Right cardiac atrium (tissue), 5 donors: ENCODE measurements at regions not wholly inside any gene's neighbourhood (a gene's known extent, or its start where the extent isn't known, plus 50 kb on each side); places are given as distances from the start of the nearest gene placed in this dataset.

Experiments used
- ATAC-seq, 2 donors: fragments of 200-7000 bp; cut with Tn5 transposase; one replicate each; pipeline versions ENCODE4 v1.8.0 to v1.9.1; 2020; ENCODE audit warnings: moderate library complexity in 2 of 2, mild to moderate bottlenecking in 1 of 2
- DNase-seq, 3 donors: peaks; one replicate each; pipeline ENCODE4 v3.0.0-alpha.2; 2020
- H3K27ac ChIP-seq: one replicate; pipeline ENCODE4 v1.5.1; 2013; ENCODE audit warnings: mild to moderate bottlenecking, low read length, control low read depth, moderate library complexity
- H3K27me3 ChIP-seq: one replicate; pipeline ENCODE4 v1.6.1; 2013; ENCODE audit not compliant: control insufficient read depth, insufficient read depth
- H3K4me1 ChIP-seq: one replicate; pipeline ENCODE4 v1.6.1; 2013; ENCODE audit warnings: low read length; ENCODE audit not compliant: control insufficient read depth, insufficient read depth
- H3K4me3 ChIP-seq: one replicate; pipeline ENCODE4 v1.5.1; 2013; ENCODE audit warnings: low read length, control low read depth
- H3K9me3 ChIP-seq: one replicate; pipeline ENCODE4 v1.6.1; 2013; ENCODE audit warnings: low read length; ENCODE audit not compliant: control insufficient read depth
- WGBS: extraction: QIAGEN DNeasy Blood & Tissue Kit; methylation state at CpG from one replicate; pipeline ENCODE4 v1.1.7; 2013; 5-methylcytosine and 5-hydroxymethylcytosine counted together
- intact Hi-C, 4 donors: fragments of 100-400 bp; cut with DNase I; formaldehyde crosslinking; loops; one replicate each; pipeline versions ENCODE4 v1.11.0 to v1.14.0; 2022 to 2023
- donor health status: healthy with polysubstance abuse.
- donor health status: DM: no; HTN: yes; CAD: no.
- donor health status: DM: no; HTN: no; CAD: no.
- donor health status: DM: no; HTN: yes; CAD: no; lungs with severe emphysema.
- donor health status: DM: yes; HTN: yes; CAD: no.

GRCh38 chr2:122515731-122516290, 760.4 kb downstream of the TSN start:
- DNase-seq (no peak), ATAC-seq (no peak)
- 62% methylated on average over 5 of the region's 5 CpGs for WGBS
- Histone ChIP-seq H3K27ac (no peak overlapping the region), H3K4me3 (no peak overlapping the region), H3K4me1 (no peaks in the 10 kb centered on the region), H3K27me3 (no peaks in the 10 kb centered on the region), H3K9me3 (no peaks in the 10 kb centered on the region)
- intact Hi-C loops = no loop called here

DNA sequence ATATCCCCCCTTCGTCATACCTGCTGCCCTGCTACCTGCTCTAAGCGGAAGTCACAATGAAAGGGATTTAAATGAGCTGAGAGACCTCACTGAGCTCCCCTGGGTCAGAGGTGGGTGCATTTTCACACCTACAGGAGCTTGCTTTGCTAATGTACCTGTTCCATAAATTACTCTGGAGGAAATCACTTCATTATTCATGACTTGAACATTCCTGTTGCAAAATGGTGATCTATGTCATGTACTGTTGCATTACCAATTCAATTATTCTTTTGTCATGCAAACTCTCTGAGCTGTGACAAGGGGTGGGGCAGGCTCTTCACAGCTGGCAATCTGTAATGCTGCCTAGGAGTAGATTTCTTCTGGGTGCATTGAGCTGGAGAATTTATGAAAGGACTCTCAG, 761.3 kb downstream of the TSN start:
- no peaks in the 10 kb centered on the region for H3K4me1 ChIP-seq
- ATAC-seq = no peak
- intact Hi-C loops = no loop called here
- H3K4me3 ChIP-seq = no peak overlapping the region
- DNase-seq = no peak
- H3K9me3 ChIP-seq = no peaks in the 10 kb centered on the region
- 82% methylated on average over 2 of the region's 2 CpGs for WGBS
- no peaks in the 10 kb centered on the region for H3K27me3 ChIP-seq
- no peak overlapping the region for H3K27ac ChIP-seq

DNA sequence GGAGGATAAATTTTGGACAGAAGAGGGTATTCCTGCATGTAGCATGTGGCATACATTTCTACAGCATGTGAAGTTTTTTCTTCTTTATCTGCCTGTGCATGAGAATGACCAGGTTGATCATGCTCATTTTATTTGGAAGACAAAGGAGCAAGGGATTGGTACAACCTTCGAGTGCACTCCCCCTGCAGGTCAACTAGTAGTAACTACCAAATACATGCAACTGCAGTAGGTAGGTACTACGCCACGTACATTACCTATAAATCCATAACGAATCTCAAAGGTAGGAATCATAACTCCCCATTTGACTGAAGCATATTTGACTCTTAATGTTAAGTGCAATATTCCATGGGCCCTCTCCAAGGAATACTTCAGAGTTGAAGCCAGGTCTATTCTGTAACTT, 763.9 kb downstream of the TSN start:
- H3K9me3 ChIP-seq = no peaks in the 10 kb centered on the region
- ATAC-seq (no peak), DNase-seq (no peak)
- H3K4me3 ChIP-seq = no peak overlapping the region
- intact Hi-C loops = no loop called here
- no peaks in the 10 kb centered on the region for H3K4me1 ChIP-seq
- WGBS = 94% methylated on average over 4 of the region's 4 CpGs
- no peaks in the 10 kb centered on the region for H3K27me3 ChIP-seq
- no peak overlapping the region for H3K27ac ChIP-seq

GRCh38 chr2:122519821-122520611, 764.6 kb downstream of the TSN start:
- no peak overlapping the region for H3K27ac ChIP-seq
- no peaks in the 10 kb centered on the region for H3K9me3 ChIP-seq
- H3K4me1 ChIP-seq = no peaks in the 10 kb centered on the region
- H3K27me3 ChIP-seq = no peaks in the 10 kb centered on the region
- intact Hi-C loops = no loop called here
- 88% methylated on average over 4 of the region's 4 CpGs for WGBS
- no peak overlapping the region for H3K4me3 ChIP-seq
- ATAC-seq (no peak), DNase-seq (no peak)

DNA sequence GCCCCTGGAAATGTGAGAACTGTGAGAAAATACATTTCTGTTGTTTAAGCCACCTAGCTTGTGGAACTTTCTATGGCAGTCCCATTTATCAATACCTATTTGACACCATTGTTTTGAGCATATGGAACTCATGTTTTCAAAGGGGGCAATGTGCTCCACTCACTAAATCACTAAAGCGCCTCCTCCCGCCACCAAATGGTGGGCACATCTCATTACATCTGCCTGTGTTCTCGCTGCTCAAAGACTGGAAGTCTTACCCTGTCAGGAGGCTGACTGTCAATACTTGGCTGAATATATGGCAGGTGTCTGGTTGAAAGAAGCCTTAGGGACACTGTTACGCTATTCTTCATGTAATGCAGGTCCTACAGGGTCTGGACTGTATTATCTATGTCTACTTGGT, 767.7 kb downstream of the TSN start:
- Histone ChIP-seq H3K4me3 (no peak overlapping the region), H3K27ac (no peak overlapping the region), H3K9me3 (no peaks in the 10 kb centered on the region), H3K4me1 (no peaks in the 10 kb centered on the region), H3K27me3 (no peaks in the 10 kb centered on the region)
- ATAC-seq (no peak), DNase-seq (no peak)
- WGBS = 87% methylated on average over 4 of the region's 4 CpGs
- intact Hi-C loops = no loop called here

- DNase-seq (no peak), ATAC-seq (no peak)
- Histone ChIP-seq H3K9me3 (no peaks in the 10 kb centered on the region), H3K27me3 (no peaks in the 10 kb centered on the region), H3K4me1 (no peaks in the 10 kb centered on the region), H3K27ac (no peak overlapping the region), H3K4me3 (no peak overlapping the region)
- 68% methylated on average over 3 of the region's 3 CpGs for whole genome bisulfite sequencing
- intact Hi-C loops = no loop called here
Observed at GRCh38 chr2:122523981-122524380, 768.5 kb downstream of the TSN start.

GRCh38 chr2:122525336-122525735, 769.9 kb downstream of the TSN start:
- no peak overlapping the region for H3K4me3 ChIP-seq
- no peak overlapping the region for H3K27ac ChIP-seq
- WGBS = 51% methylated on average over 2 of the region's 2 CpGs
- DNase-seq (no peak), ATAC-seq (no peak)
- intact Hi-C loops = no loop called here
- H3K4me1 ChIP-seq = no peaks in the 10 kb centered on the region
- H3K9me3 ChIP-seq = no peaks in the 10 kb centered on the region
- H3K27me3 ChIP-seq = no peaks in the 10 kb centered on the region

- H3K4me1 ChIP-seq = no peaks in the 10 kb centered on the region
- H3K9me3 ChIP-seq = no peaks in the 10 kb centered on the region
- H3K4me3 ChIP-seq = no peak overlapping the region
- H3K27me3 ChIP-seq = no peaks in the 10 kb centered on the region
- no peak for ATAC-seq
- no peak for DNase-seq
- WGBS = 77% methylated on average over 3 of the region's 3 CpGs
- intact Hi-C loops = no loop called here
- no peak overlapping the region for H3K27ac ChIP-seq
Observed at GRCh38 chr2:122528061-122528460, 772.6 kb downstream of the TSN start.

- ATAC-seq (no peak), DNase-seq (no peak)
- no peak overlapping the region for H3K4me3 ChIP-seq
- no peak overlapping the region for H3K27ac ChIP-seq
- no peaks in the 10 kb centered on the region for H3K9me3 ChIP-seq
- H3K4me1 ChIP-seq = no peaks in the 10 kb centered on the region
- 91% methylated on average over 11 of the region's 11 CpGs for WGBS
- H3K27me3 ChIP-seq = no peaks in the 10 kb centered on the region
- intact Hi-C loops = no loop called here
Observed at GRCh38 chr2:122528958-122529705, 773.7 kb downstream of the TSN start.

- Histone ChIP-seq H3K9me3 (no peaks in the 10 kb centered on the region), H3K4me3 (no peak overlapping the region), H3K4me1 (no peaks in the 10 kb centered on the region), H3K27ac (no peak overlapping the region), H3K27me3 (no peaks in the 10 kb centered on the region)
- intact Hi-C loops = no loop called here
- ATAC-seq (no peak), DNase-seq (no peak)
- WGBS = 60% methylated on average over 2 of the region's 2 CpGs
Observed at GRCh38 chr2:122530814-122531213, 775.4 kb downstream of the TSN start.

DNA sequence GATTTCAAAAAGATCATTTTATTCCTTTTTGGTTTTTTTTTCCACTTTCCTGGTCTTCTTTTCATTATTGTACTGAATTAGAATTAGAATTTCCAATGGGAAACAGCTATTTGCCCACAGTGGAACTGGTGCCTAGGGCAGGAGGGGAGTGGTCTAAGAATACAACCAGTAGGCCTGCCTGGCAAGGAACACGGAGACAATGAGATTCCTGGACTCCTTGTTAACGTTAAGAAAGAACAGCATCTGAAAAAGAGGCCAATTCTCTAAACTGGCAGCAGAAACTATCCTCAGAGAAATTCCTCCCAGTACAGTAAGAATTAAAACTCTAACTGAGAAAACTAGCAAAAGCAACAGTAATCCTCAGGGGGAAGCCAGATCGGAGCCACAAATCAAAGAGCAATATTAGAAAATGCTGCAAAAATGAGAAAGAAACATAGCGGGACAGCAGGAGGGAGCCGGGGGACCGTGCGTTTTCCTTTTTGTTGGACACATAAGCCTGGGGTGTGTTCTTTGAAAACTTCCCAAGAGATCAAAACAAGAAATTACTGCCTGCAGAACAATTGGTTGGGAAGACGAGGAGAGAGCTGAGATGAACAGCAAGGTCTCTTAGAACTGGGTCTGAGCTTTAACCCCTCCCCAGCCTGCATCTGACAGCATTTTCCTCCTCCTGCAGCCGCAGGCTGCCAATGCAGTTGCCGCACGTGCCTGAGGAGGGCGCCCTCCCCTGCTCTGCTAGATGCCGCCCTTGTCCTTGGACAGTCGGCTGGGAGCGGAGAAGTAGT, 776.0 kb downstream of the TSN start:
- DNase-seq (peak in 2 of 3 donors; percentile 40 to 50), ATAC-seq (no peak)
- no peak overlapping the region for H3K27ac ChIP-seq
- H3K9me3 ChIP-seq = no peaks in the 10 kb centered on the region
- 51% methylated on average over 15 of the region's 15 CpGs for WGBS
- no peaks in the 10 kb centered on the region for H3K4me1 ChIP-seq
- H3K27me3 ChIP-seq = no peaks in the 10 kb centered on the region
- H3K4me3 ChIP-seq = no peak overlapping the region
- intact Hi-C loops = no loop called here
